ENCODE measurements at regions not wholly inside any gene's neighbourhood (a gene's known extent, or its start where the extent isn't known, plus 50 kb on each side); places are given as distances from the start of the nearest gene placed in this dataset.

DNA sequence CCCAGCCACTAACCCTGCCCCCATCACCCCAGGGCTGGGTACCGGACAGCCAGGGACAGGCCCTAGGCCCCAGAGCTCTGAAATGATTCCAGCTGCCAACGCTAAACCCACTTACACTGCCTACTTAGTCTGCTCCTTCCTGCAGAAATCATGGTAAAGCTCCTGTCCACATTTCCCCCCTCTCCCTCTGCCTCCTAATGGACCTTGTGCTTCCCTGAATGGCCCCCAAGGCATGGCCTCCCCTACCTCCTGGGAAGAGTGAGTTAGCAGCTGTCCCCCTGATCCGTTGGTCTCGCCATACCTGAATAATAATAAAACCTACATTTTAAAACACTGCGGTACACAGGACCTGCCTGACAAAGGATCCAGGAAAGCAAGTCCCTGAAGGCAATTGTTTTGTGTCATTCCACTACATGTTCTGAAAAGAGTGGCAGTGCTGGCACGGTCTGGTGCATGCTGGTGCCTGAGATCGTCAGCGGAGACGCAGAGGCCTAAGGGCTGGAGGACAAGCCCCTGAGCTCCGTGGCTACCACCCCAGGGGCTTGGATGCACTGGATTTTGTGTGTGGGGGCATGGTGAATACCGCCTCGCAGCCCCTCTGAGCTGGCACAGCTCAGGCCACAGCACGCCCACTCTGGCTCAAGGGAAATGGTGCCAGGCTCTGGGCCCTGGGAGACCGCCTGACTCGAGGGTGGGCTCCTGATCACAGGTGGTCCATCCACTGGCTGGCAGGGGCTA lies 186.3 kb downstream of the CTTN start:
- DNase-seq (ENCODE audit: low read depth in 2 of 2): no peak
- H2AFZ ChIP-seq (ENCODE audit: low read length): no peak overlapping the region
- H3K4me3 ChIP-seq (replicated peaks in 1 of 4; ENCODE audit: control extremely low read depth in 1 of 4, insufficient read depth in 1 of 4, low read depth in 3 of 4, low read length in 4 of 4): no peak overlapping the region
- H3K79me2 ChIP-seq (ENCODE audit: control insufficient read depth, insufficient read depth, low read length): no peaks in the 10 kb centered on the region
- no peak overlapping the region for H3K4me2 ChIP-seq (ENCODE audit: extremely low read depth, insufficient read depth, low read length)
- H3K4me1 ChIP-seq (ENCODE audit: control insufficient read depth, extremely low read depth, insufficient read depth, low read length): no peaks in the 10 kb centered on the region
- H4K20me1 ChIP-seq (ENCODE audit: control insufficient read depth, extremely low read depth, insufficient read depth, low read length): no peaks in the 10 kb centered on the region
- no peak for TF ChIP-seq EZH2 (IDR thresholded peaks at IDR 0.05; ENCODE audit: low read length, missing control alignments)
- TF ChIP-seq, protein P1, sequence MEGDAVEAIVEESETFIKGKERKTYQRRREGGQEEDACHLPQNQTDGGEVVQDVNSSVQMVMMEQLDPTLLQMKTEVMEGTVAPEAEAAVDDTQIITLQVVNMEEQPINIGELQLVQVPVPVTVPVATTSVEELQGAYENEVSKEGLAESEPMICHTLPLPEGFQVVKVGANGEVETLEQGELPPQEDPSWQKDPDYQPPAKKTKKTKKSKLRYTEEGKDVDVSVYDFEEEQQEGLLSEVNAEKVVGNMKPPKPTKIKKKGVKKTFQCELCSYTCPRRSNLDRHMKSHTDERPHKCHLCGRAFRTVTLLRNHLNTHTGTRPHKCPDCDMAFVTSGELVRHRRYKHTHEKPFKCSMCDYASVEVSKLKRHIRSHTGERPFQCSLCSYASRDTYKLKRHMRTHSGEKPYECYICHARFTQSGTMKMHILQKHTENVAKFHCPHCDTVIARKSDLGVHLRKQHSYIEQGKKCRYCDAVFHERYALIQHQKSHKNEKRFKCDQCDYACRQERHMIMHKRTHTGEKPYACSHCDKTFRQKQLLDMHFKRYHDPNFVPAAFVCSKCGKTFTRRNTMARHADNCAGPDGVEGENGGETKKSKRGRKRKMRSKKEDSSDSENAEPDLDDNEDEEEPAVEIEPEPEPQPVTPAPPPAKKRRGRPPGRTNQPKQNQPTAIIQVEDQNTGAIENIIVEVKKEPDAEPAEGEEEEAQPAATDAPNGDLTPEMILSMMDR (conservative IDR thresholded peaks at IDR 0.05 in 1 of 2, IDR thresholded peaks at IDR 0.05 in 1 of 2; ENCODE audit: low read depth in 1 of 2, low read length in 2 of 2): no peak
- H3K9ac ChIP-seq (ENCODE audit: insufficient read depth, low read length): no peak overlapping the region
- no peaks in the 10 kb centered on the region for H3K36me3 ChIP-seq (ENCODE audit: control insufficient read depth, insufficient read depth, low read length)
- no peaks in the 10 kb centered on the region for H3K27me3 ChIP-seq (ENCODE audit: control insufficient read depth, insufficient read depth, low read length)
- H3K9me3 ChIP-seq (ENCODE audit: control insufficient read depth, insufficient read depth, low read depth, low read length): no peaks in the 10 kb centered on the region
- no peak overlapping the region for H3K27ac ChIP-seq (ENCODE audit: insufficient read depth, low read length)

DNA sequence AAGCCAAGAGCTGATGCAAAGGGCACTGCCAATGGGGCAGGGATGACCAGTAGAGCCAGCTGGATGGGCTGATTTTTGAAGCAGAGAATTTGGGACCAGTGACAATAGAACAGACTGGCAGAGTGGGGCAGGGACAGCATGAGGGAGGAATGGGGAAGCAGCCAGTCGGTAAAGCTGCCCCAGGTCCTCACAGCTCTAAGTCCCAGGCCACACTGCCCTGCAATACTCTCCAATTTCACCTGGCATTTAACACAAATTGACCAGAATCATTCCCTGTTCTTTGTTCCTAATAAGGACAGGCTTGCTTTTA lies 186.9 kb downstream of the CTTN start:
- TF ChIP-seq, protein P1 (conservative IDR thresholded peaks at IDR 0.05 in 1 of 2, IDR thresholded peaks at IDR 0.05 in 1 of 2; ENCODE audit: low read depth in 1 of 2, low read length in 2 of 2): no peak
- TF ChIP-seq EZH2 (IDR thresholded peaks at IDR 0.05; ENCODE audit: low read length, missing control alignments): no peak
- H2AFZ ChIP-seq (ENCODE audit: low read length): no peak overlapping the region
- H3K27me3 ChIP-seq (ENCODE audit: control insufficient read depth, insufficient read depth, low read length): no peaks in the 10 kb centered on the region
- no peak overlapping the region for H3K4me2 ChIP-seq (ENCODE audit: extremely low read depth, insufficient read depth, low read length)
- H3K79me2 ChIP-seq (ENCODE audit: control insufficient read depth, insufficient read depth, low read length): no peaks in the 10 kb centered on the region
- H3K36me3 ChIP-seq (ENCODE audit: control insufficient read depth, insufficient read depth, low read length): no peaks in the 10 kb centered on the region
- no peaks in the 10 kb centered on the region for H4K20me1 ChIP-seq (ENCODE audit: control insufficient read depth, extremely low read depth, insufficient read depth, low read length)
- no peak for DNase-seq (ENCODE audit: low read depth in 2 of 2)
- H3K9ac ChIP-seq (ENCODE audit: insufficient read depth, low read length): no peak overlapping the region
- no peak overlapping the region for H3K27ac ChIP-seq (ENCODE audit: insufficient read depth, low read length)
- H3K4me3 ChIP-seq (replicated peaks in 1 of 4; ENCODE audit: control extremely low read depth in 1 of 4, insufficient read depth in 1 of 4, low read depth in 3 of 4, low read length in 4 of 4): no peak overlapping the region
- H3K9me3 ChIP-seq (ENCODE audit: control insufficient read depth, insufficient read depth, low read depth, low read length): no peaks in the 10 kb centered on the region
- H3K4me1 ChIP-seq (ENCODE audit: control insufficient read depth, extremely low read depth, insufficient read depth, low read length): no peaks in the 10 kb centered on the region

DNA sequence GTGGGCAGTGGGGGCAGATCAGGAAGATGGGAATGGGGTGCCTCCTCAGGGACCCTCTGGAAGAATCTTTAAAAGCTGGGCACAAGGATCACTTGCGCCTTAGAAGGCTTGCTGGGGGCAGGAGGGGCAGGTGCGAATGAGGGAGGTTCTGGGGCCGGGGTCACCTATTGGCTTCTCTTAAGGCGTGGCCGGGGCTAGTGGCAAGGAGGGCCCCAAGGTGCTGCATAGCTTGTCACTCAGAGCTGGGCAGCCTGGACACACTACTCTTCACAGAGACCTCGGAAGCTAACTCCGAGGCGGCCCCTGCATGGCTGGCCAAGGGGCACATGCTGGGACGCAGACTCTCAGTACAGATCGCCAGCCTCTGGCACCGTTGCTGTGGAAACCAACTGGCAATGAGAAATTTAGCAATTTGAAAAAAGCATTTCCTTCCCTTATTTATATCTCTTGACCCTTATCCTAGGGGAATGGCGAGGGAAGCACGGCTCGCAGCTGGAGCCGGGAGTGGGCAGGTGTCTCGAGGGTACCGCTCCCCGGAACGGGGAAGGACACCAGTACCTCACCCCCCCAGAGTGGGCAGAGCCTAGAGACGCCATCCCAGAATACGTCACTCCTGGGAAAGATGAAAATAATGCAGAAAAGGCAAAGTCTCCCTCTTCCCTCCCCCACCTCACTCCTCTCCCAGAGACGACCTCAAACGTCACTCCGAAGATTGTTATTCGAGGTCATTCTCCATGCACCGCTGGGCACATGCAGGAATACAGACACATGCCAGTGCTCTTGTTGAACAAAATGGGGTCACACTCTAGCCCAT lies 188.1 kb downstream of the CTTN start:
- no peak overlapping the region for H2AFZ ChIP-seq (ENCODE audit: low read length)
- TF ChIP-seq, protein P1 (conservative IDR thresholded peaks at IDR 0.05 in 1 of 2, IDR thresholded peaks at IDR 0.05 in 1 of 2; ENCODE audit: low read depth in 1 of 2, low read length in 2 of 2): no peak
- no peak for TF ChIP-seq EZH2 (IDR thresholded peaks at IDR 0.05; ENCODE audit: low read length, missing control alignments)
- DNase-seq (ENCODE audit: low read depth in 2 of 2): no peak
- no peaks in the 10 kb centered on the region for H3K79me2 ChIP-seq (ENCODE audit: control insufficient read depth, insufficient read depth, low read length)
- H3K4me1 ChIP-seq (ENCODE audit: control insufficient read depth, extremely low read depth, insufficient read depth, low read length): no peaks in the 10 kb centered on the region
- no peak overlapping the region for H3K4me3 ChIP-seq (replicated peaks in 1 of 4; ENCODE audit: control extremely low read depth in 1 of 4, insufficient read depth in 1 of 4, low read depth in 3 of 4, low read length in 4 of 4)
- no peak overlapping the region for H3K27ac ChIP-seq (ENCODE audit: insufficient read depth, low read length)
- H3K4me2 ChIP-seq (ENCODE audit: extremely low read depth, insufficient read depth, low read length): no peak overlapping the region
- no peaks in the 10 kb centered on the region for H3K9me3 ChIP-seq (ENCODE audit: control insufficient read depth, insufficient read depth, low read depth, low read length)
- H4K20me1 ChIP-seq (ENCODE audit: control insufficient read depth, extremely low read depth, insufficient read depth, low read length): no peaks in the 10 kb centered on the region
- H3K36me3 ChIP-seq (ENCODE audit: control insufficient read depth, insufficient read depth, low read length): no peaks in the 10 kb centered on the region
- no peaks in the 10 kb centered on the region for H3K27me3 ChIP-seq (ENCODE audit: control insufficient read depth, insufficient read depth, low read length)
- H3K9ac ChIP-seq (ENCODE audit: insufficient read depth, low read length): no peak overlapping the region
